ENCODE measurements at regions not wholly inside any gene's neighbourhood (a gene's known extent, or its start where the extent isn't known, plus 50 kb on each side); places are given as distances from the start of the nearest gene placed in this dataset.

GRCh38 chr5:148002451-148002850 lies 61.3 kb upstream of the SPINK5 start:
- WGBS, 3 donors: 54 to 84% (median 73%) methylated on average over 3 of the region's 3 CpGs
- intact Hi-C loops (cut with DNase I): no loop called here
- H3K9me3 ChIP-seq: peaks cover 8% of the 10 kb centered on the region

GRCh38 chr5:148000036-148000435 lies 63.7 kb upstream of the SPINK5 start:
- ATAC-seq: no peak
- Histone ChIP-seq H3K4me3 (no peak overlapping the region), H3K36me3 (ENCODE audit: insufficient read depth in 1 of 2, low read depth in 1 of 2) (no peaks in the 10 kb centered on the region), H3K4me1 (no peaks in the 10 kb centered on the region), H3K27me3 (ENCODE audit: insufficient read depth in 3 of 3, low read length in 2 of 3) (peaks cover 0 to 2% (median 0%) of the 10 kb centered on the region in 3 donors), H3K9me3 (peaks cover 8% of the 10 kb centered on the region), H3K27ac (no peak overlapping the region)
- TF ChIP-seq, protein P1, sequence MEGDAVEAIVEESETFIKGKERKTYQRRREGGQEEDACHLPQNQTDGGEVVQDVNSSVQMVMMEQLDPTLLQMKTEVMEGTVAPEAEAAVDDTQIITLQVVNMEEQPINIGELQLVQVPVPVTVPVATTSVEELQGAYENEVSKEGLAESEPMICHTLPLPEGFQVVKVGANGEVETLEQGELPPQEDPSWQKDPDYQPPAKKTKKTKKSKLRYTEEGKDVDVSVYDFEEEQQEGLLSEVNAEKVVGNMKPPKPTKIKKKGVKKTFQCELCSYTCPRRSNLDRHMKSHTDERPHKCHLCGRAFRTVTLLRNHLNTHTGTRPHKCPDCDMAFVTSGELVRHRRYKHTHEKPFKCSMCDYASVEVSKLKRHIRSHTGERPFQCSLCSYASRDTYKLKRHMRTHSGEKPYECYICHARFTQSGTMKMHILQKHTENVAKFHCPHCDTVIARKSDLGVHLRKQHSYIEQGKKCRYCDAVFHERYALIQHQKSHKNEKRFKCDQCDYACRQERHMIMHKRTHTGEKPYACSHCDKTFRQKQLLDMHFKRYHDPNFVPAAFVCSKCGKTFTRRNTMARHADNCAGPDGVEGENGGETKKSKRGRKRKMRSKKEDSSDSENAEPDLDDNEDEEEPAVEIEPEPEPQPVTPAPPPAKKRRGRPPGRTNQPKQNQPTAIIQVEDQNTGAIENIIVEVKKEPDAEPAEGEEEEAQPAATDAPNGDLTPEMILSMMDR (IDR thresholded peaks at IDR 0.05): no peak
- intact Hi-C loops (cut with DNase I): no loop called here
- 23 to 43% (median 37%) methylated on average over 1 of the region's 1 CpG for WGBS, 3 donors
- DNase-seq: no peak

More at GRCh38 chr5:148002451-148002850, 61.3 kb upstream of the SPINK5 start:
- Histone ChIP-seq H3K4me1 (no peaks in the 10 kb centered on the region), H3K27ac (no peak overlapping the region), H3K27me3 (ENCODE audit: insufficient read depth in 3 of 3, low read length in 2 of 3) (peaks cover 0 to 2% (median 0%) of the 10 kb centered on the region in 3 donors), H3K4me3 (no peak overlapping the region), H3K36me3 (ENCODE audit: insufficient read depth in 1 of 2, low read depth in 1 of 2) (no peaks in the 10 kb centered on the region)
- DNase-seq: no peak
- ATAC-seq: no peak
- TF ChIP-seq, protein P1 (IDR thresholded peaks at IDR 0.05): no peak

DNA sequence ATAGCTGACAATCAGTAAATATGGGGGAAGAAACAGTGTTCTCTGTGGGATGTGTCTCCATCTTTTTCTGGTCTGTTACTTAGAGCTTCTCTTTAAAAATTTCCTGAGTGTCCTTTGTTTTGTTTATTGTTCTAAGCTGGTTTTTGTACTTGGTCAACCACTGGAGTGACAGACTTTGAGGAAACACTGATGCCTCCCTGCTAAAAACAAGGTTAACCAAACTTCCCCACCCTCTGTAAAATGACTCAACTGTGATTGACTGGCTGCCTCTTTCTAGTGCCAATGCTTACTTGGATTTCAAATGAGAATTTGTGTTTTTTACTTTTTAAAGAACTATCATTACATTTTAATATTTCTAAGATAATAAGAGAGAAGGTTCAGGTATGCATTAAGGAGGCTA lies 65.1 kb upstream of the SPINK5 start:
- no peak for ATAC-seq
- TF ChIP-seq, protein P1 (IDR thresholded peaks at IDR 0.05): no peak
- no peaks in the 10 kb centered on the region for H3K4me1 ChIP-seq
- intact Hi-C loops (cut with DNase I): no loop called here
- H3K27me3 ChIP-seq (ENCODE audit: insufficient read depth in 3 of 3, low read length in 2 of 3): peaks cover 0 to 2% (median 0%) of the 10 kb centered on the region in 3 donors
- H3K36me3 ChIP-seq (ENCODE audit: insufficient read depth in 1 of 2, low read depth in 1 of 2): no peaks in the 10 kb centered on the region
- no peak overlapping the region for H3K27ac ChIP-seq
- DNase-seq: no peak
- H3K9me3 ChIP-seq: peaks cover 8% of the 10 kb centered on the region
- H3K4me3 ChIP-seq: no peak overlapping the region

GRCh38 chr5:147997486-147997885 lies 66.3 kb upstream of the SPINK5 start:
- DNase-seq (no peak), ATAC-seq (no peak)
- Histone ChIP-seq H3K4me1 (no peaks in the 10 kb centered on the region), H3K27me3 (ENCODE audit: insufficient read depth in 3 of 3, low read length in 2 of 3) (peaks cover 0 to 2% (median 0%) of the 10 kb centered on the region in 3 donors), H3K4me3 (no peak overlapping the region), H3K36me3 (ENCODE audit: insufficient read depth in 1 of 2, low read depth in 1 of 2) (no peaks in the 10 kb centered on the region), H3K27ac (no peak overlapping the region), H3K9me3 (peaks cover 8% of the 10 kb centered on the region)
- intact Hi-C loops (cut with DNase I): loop anchor here in 1 of 2 donors (1.0 kb wide), 1 partner anchor 15 kb away; no protein-coding TSS in a partner anchor
- TF ChIP-seq, protein P1 (IDR thresholded peaks at IDR 0.05): no peak
- 28 to 31% (median 28%) methylated on average over 3 of the region's 3 CpGs for WGBS, 3 donors

- WGBS, 3 donors: 63 to 77% (median 68%) methylated on average over 5 of the region's 5 CpGs
- Histone ChIP-seq H3K4me1 (no peaks in the 10 kb centered on the region), H3K27ac (no peak overlapping the region), H3K27me3 (ENCODE audit: insufficient read depth in 3 of 3, low read length in 2 of 3) (peaks cover 0 to 2% (median 0%) of the 10 kb centered on the region in 3 donors), H3K9me3 (no peaks in the 10 kb centered on the region), H3K36me3 (ENCODE audit: insufficient read depth in 1 of 2, low read depth in 1 of 2) (no peaks in the 10 kb centered on the region), H3K4me3 (no peak overlapping the region)
- intact Hi-C loops (cut with DNase I): no loop called here
- no peak for DNase-seq
- TF ChIP-seq, protein P1 (IDR thresholded peaks at IDR 0.05): no peak
- no peak for ATAC-seq
Measured at GRCh38 chr5:147996379-147996778, 67.4 kb upstream of the SPINK5 start.

All from psoas muscle (tissue), 7 donors.